CD8-positive, alpha-beta memory T cell (primary cell): ENCODE measurements at regions not wholly inside any gene's neighbourhood (a gene's known extent, or its start where the extent isn't known, plus 50 kb on each side); places are given as distances from the start of the nearest gene placed in this dataset.
A peak's percentile ranks its signal among the peaks of the same experiment; 100 is the strongest.

Experiments used
- CTCF ChIA-PET: fragments of 350-600 bp; sonication (Branson Sonifier 250); formaldehyde crosslinking; loops from one replicate; lab custom pipeline; 2021; ENCODE audit warnings: antibody characterized with exemption; lab: Charles Lee
- POLR2A ChIA-PET: fragments of 350-600 bp; sonication (Branson Sonifier 250); formaldehyde crosslinking; loops from one replicate; lab custom pipeline; 2021; ENCODE audit warnings: antibody characterized with exemption; lab: Charles Lee
- DNase-seq, 5 donors: peaks; one replicate each; pipeline versions ENCODE4 v3.0.0 to v3.0.0-alpha.2; 2020 to 2022; ENCODE audit warnings: mixed read lengths in 1 of 5
- H3K27ac ChIP-seq: one replicate; pipeline ENCODE4 v1.7.0; 2013; ENCODE audit warnings: low read depth, mild to moderate bottlenecking, low read length, moderate library complexity
- H3K27me3 ChIP-seq: 2 replicates; pipeline ENCODE4 v1.7.0; 2013; ENCODE audit warnings: low read length, mild to moderate bottlenecking; ENCODE audit not compliant: insufficient read depth, poor library complexity, severe bottlenecking
- H3K36me3 ChIP-seq: 2 replicates; pipeline ENCODE4 v1.7.0; 2013; ENCODE audit warnings: mild to moderate bottlenecking, low read length, moderate library complexity; ENCODE audit not compliant: insufficient read depth
- H3K4me1 ChIP-seq: 2 replicates; pipeline ENCODE4 v1.7.0; 2013; ENCODE audit warnings: mild to moderate bottlenecking, low read length, moderate library complexity; ENCODE audit not compliant: insufficient read depth
- H3K4me3 ChIP-seq: 2 replicates; pipeline ENCODE4 v1.7.0; 2013; ENCODE audit warnings: mild to moderate bottlenecking, low read length
- H3K9me3 ChIP-seq: 2 replicates; pipeline ENCODE4 v1.7.0; 2013; ENCODE audit warnings: mild to moderate bottlenecking, low read length
- H3K27ac Mint-ChIP-seq, 8 donors: one replicate each; pipeline ENCODE4 v1.8.0; 2020 to 2021; ENCODE audit warnings: mixed read lengths in 8 of 8, mild to moderate bottlenecking in 6 of 8, inconsistent platforms in 3 of 8, moderate library complexity in 3 of 8
- H3K27me3 Mint-ChIP-seq, 2 donors: one replicate each; pipeline ENCODE4 v1.8.0; 2020 to 2021; ENCODE audit warnings: mixed read lengths in 2 of 2, mild to moderate bottlenecking in 1 of 2, moderate library complexity in 1 of 2
- H3K36me3 Mint-ChIP-seq, 3 donors: one replicate each; pipeline ENCODE4 v1.8.0; 2020 to 2021; ENCODE audit warnings: mixed read lengths in 3 of 3, inconsistent platforms in 1 of 3, mild to moderate bottlenecking in 1 of 3
- H3K4me1 Mint-ChIP-seq, 3 donors: one replicate each; pipeline ENCODE4 v1.8.0; 2020 to 2021; ENCODE audit warnings: mixed read lengths in 3 of 3, inconsistent platforms in 1 of 3, mild to moderate bottlenecking in 1 of 3
- H3K4me3 Mint-ChIP-seq, 7 donors: one replicate each; pipeline ENCODE4 v1.8.0; 2020 to 2021; ENCODE audit warnings: mixed read lengths in 7 of 7, mild to moderate bottlenecking in 6 of 7, moderate library complexity in 4 of 7, inconsistent platforms in 2 of 7
- H3K9me3 Mint-ChIP-seq, 5 donors: one replicate each; pipeline ENCODE4 v1.8.0; 2020 to 2022; ENCODE audit warnings: mixed read lengths in 5 of 5, mild to moderate bottlenecking in 3 of 5, moderate library complexity in 2 of 5, inconsistent platforms in 1 of 5

DNA sequence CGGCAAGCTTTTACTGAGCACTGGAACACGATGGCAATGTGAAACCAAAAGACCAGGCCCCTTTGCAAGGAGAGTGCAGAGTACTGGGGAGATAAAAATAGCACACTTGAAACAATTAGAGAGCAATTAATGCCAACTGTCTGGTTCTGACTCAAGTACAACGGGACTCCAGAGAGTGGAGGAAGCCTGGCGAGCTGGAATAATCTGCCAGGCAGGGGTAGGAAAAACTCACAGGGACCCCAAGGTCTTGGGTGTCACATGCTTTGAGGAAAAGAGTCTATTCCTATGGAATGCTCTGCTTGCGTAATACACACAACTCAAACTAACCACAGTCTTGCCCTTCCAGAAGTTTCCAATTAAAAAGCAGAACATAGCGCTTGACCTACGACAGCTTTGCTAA, 113.0 kb upstream of the CLMP start:
- Histone ChIP-seq H3K27ac (no peak overlapping the region), H3K36me3 (no peaks in the 10 kb centered on the region), H3K4me3 (no peak overlapping the region), H3K4me1 (peaks cover 2% of the 10 kb centered on the region), H3K9me3 (no peaks in the 10 kb centered on the region), H3K27me3 (no peaks in the 10 kb centered on the region)
- DNase-seq: no peak
- CTCF ChIA-PET: interaction anchor here (1.1 to 1.9 kb wide), 2 partner anchors 10 to 17 kb away, joined by 3 to 5 read pairs; no protein-coding TSS in a partner anchor
- POLR2A ChIA-PET: no interaction called here
- Mint-ChIP-seq H3K4me1 (peaks cover 9 to 18% (median 16%) of the 10 kb centered on the region in 3 donors), H3K27ac (no peak overlapping the region), H3K4me3 (no peak overlapping the region), H3K36me3 (no peaks in the 10 kb centered on the region), H3K9me3 (no peaks in the 10 kb centered on the region), H3K27me3 (peaks cover 0 to 5% of the 10 kb centered on the region in 2 donors)

DNA sequence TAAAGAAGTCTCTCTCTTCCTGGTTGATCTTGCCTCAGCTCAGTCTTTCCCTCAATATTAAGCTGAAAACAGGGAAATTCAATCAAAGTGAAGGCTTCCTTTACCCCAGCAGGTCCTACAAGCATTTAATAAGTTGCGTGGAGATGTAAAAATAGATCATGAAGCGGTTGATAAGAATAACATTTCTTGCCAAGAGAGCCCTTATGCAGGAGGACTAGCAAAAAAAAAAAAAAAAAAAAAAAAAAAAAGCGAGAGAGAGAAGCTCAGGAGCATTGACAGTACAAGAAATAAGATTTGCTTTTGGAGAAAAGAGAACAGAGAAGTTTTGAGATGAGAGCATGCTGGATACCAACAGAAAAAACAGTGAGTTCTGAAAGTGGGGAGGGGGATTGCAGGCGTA, 112.2 kb upstream of the CLMP start:
- H3K4me3 ChIP-seq: no peak overlapping the region
- ChIA-PET CTCF (interaction anchor here (1.9 kb wide), 1 partner anchor 9 kb away, joined by 5 read pairs; no protein-coding TSS in a partner anchor), POLR2A (no interaction called here)
- H3K36me3 Mint-ChIP-seq: no peaks in the 10 kb centered on the region
- DNase-seq: no peak
- H3K27ac Mint-ChIP-seq: no peak overlapping the region
- no peaks in the 10 kb centered on the region for H3K9me3 Mint-ChIP-seq
- H3K4me1 ChIP-seq: peaks cover 7% of the 10 kb centered on the region
- no peak overlapping the region for H3K4me3 Mint-ChIP-seq
- H3K27me3 Mint-ChIP-seq: peaks cover 0 to 2% of the 10 kb centered on the region in 2 donors
- H3K4me1 Mint-ChIP-seq: peaks cover 14 to 26% (median 24%) of the 10 kb centered on the region in 3 donors
- no peaks in the 10 kb centered on the region for H3K36me3 ChIP-seq
- H3K27ac ChIP-seq: no peak overlapping the region
- H3K27me3 ChIP-seq: no peaks in the 10 kb centered on the region
- no peaks in the 10 kb centered on the region for H3K9me3 ChIP-seq

DNA sequence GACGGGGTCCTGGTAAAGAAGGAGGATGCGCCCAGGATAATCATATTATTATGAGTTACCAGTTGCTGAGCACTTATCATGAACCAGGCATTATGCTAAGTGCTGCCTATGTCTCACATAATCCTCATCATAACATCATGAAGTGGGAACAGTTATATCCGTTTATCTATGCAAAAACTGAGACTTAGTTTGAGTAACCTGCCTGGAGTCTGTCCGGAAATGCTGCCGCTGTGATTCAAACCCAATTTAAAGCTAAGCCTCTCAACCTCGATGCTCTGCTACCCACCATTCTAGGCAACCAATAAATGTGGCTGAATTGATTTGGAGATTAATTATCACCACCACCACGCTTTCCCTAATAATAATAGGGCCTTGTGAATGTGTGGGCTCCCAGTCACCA, 111.5 kb upstream of the CLMP start:
- Histone ChIP-seq H3K27ac (no peak overlapping the region), H3K4me1 (peaks cover 13% of the 10 kb centered on the region), H3K36me3 (no peaks in the 10 kb centered on the region), H3K9me3 (no peaks in the 10 kb centered on the region), H3K4me3 (no peak overlapping the region), H3K27me3 (no peaks in the 10 kb centered on the region)
- POLR2A ChIA-PET: no interaction called here
- CTCF ChIA-PET: no interaction called here
- Mint-ChIP-seq H3K36me3 (no peaks in the 10 kb centered on the region), H3K27me3 (no peaks in the 10 kb centered on the region), H3K4me3 (no peak overlapping the region), H3K9me3 (no peaks in the 10 kb centered on the region), H3K27ac (no peak overlapping the region), H3K4me1 (peaks cover 18 to 31% (median 29%) of the 10 kb centered on the region in 3 donors)
- DNase-seq: no peak

DNA sequence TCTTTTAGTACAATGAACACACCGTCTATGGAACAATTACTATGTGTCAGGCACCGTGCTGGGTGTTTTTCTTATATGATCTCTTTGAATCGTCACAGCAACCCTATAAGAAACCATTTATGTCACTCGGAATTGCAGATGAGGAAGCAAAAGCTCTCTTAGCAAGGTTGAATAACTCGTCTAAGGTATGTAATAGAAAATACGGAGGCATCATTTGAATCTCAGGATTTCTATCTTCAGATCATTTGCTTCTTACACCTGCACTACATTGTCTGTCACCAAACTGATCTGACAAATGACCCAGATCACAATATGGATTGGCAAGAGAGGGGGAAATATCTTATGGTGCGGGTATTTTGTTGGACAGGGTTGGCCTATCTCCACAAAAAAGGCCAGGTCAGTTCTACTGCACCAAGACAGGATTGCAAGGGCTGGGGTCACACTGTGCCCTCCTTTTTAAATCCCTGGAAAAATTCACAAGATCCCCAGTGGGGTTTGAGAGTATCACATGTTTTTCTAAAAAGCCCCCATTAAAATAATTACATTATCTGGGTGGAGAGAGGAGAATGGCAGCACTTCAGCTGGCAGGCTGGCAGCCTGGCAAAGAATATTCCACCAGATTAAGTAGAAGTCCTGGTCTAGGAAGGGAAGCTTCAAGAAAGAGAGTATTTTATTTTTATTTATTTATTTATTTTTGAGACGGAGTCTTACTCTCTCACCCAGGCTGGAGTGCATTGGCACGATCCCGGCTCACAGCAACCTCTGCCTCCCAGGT, 110.7 kb upstream of the CLMP start:
- ChIA-PET POLR2A (no interaction called here), CTCF (no interaction called here)
- Histone ChIP-seq H3K27me3 (no peaks in the 10 kb centered on the region), H3K27ac (no peak overlapping the region), H3K9me3 (no peaks in the 10 kb centered on the region), H3K36me3 (no peaks in the 10 kb centered on the region), H3K4me1 (peaks cover 20% of the 10 kb centered on the region), H3K4me3 (no peak overlapping the region)
- Mint-ChIP-seq H3K27ac (peak overlapping the region in 1 of 8 donors; percentile 24), H3K27me3 (no peaks in the 10 kb centered on the region), H3K9me3 (no peaks in the 10 kb centered on the region), H3K36me3 (no peaks in the 10 kb centered on the region), H3K4me1 (peaks cover 25 to 39% (median 36%) of the 10 kb centered on the region in 3 donors), H3K4me3 (no peak overlapping the region)
- no peak for DNase-seq

DNA sequence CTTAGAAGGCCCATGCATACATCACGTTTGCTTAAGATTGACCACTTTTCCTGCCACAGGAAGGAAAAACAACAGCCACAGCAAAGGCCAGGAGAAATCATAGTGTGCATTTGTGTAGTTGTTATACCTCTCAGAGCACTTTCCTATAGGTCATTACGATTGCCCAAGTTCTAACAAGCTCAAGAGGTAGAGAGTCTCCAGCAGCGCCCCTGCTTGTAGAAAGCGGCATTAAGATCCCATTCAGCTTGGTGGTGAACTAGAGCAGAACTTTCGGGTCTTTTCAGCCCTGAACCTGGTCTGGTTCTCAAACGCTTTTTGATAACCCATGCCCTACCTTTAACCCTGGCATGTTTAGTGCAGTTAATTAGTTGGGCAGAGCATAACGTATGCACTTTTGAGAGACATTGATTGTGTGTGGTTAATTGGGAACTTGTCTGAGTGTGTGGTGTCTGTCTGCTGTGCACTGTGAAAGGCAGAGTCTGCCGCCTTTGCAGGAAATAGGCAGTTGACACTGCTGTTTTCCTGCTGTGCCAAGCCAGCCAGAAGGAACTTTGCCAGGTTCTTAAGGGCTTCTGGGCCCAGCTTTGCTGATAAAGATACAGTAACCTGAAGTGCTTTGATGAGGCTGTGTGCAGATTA, 109.9 kb upstream of the CLMP start:
- no peak for DNase-seq
- H3K27ac Mint-ChIP-seq: peak overlapping the region in 1 of 8 donors; percentile 41
- ChIA-PET POLR2A (no interaction called here), CTCF (interaction anchor here (0.5 to 1.2 kb wide), 3 partner anchors 43 to 276 kb away, joined by 3 to 6 read pairs (median 3); no protein-coding TSS in a partner anchor)
- no peak overlapping the region for H3K27ac ChIP-seq
- no peaks in the 10 kb centered on the region for H3K27me3 Mint-ChIP-seq
- H3K4me3 ChIP-seq: no peak overlapping the region
- H3K9me3 Mint-ChIP-seq: no peaks in the 10 kb centered on the region
- H3K9me3 ChIP-seq: no peaks in the 10 kb centered on the region
- no peaks in the 10 kb centered on the region for H3K36me3 Mint-ChIP-seq
- H3K4me1 Mint-ChIP-seq: peaks cover 29 to 43% (median 41%) of the 10 kb centered on the region in 3 donors
- H3K4me1 ChIP-seq: peaks cover 24% of the 10 kb centered on the region
- no peak overlapping the region for H3K4me3 Mint-ChIP-seq
- no peaks in the 10 kb centered on the region for H3K27me3 ChIP-seq
- H3K36me3 ChIP-seq: no peaks in the 10 kb centered on the region

DNA sequence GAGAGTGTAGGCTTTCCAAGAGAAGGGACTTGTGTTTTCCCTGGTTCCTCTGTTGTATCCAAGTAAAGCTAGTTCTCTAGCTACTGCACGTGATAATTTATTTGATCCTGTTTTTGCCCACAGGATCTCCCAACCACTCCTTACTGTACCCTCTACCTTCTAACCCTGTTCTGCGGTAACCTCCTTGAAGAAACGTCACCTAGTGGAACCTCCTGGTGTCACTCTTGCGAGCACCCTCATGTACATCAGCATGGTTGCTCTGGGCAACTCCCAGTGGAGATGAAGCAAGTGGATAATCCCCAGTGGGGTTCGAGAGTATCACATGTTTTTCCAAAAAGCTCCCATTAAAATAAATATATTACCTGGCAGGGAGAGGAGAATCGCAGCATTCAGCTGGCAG, 108.9 kb upstream of the CLMP start:
- ChIA-PET POLR2A (no interaction called here), CTCF (interaction anchor here (0.8 to 1.2 kb wide), 6 partner anchors 12 to 273 kb away, joined by 3 to 6 read pairs (median 3); no protein-coding TSS in a partner anchor)
- Mint-ChIP-seq H3K9me3 (no peaks in the 10 kb centered on the region), H3K27me3 (no peaks in the 10 kb centered on the region), H3K27ac (peak overlapping the region in 4 of 8 donors; percentile 68 to 84 (median 73)), H3K4me1 (peaks cover 29 to 43% (median 41%) of the 10 kb centered on the region in 3 donors), H3K4me3 (peak overlapping the region in 3 of 7 donors; percentile 35 to 70 (median 67)), H3K36me3 (no peaks in the 10 kb centered on the region)
- Histone ChIP-seq H3K9me3 (no peaks in the 10 kb centered on the region), H3K4me3 (no peak overlapping the region), H3K27me3 (no peaks in the 10 kb centered on the region), H3K4me1 (peaks cover 24% of the 10 kb centered on the region), H3K27ac (peak overlapping the region; percentile 0), H3K36me3 (no peaks in the 10 kb centered on the region)
- DNase-seq: no peak

DNA sequence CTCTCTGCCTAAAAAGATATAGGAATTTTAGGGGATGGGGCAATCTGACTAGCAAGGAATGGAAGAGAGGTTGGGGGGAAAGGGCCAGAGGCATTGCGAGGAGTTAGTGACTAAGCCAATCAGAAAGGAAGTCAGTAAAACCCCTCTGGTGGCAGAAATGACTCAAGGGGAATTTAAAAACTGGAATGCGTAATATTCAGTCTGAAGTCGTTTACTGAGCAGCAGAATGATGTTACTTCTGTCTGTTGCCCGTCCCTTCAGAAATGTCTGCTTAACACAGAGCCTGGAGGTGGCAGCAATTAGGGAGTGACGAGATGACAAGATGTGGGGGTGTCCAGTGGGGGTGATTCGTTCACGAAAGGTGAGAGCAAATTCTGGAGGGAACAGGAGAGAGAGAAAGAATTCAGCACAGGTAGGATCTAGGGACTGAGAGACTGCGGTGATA, 107.7 kb upstream of the CLMP start:
- POLR2A ChIA-PET: no interaction called here
- DNase-seq: no peak
- Mint-ChIP-seq H3K4me1 (peaks cover 29 to 43% (median 41%) of the 10 kb centered on the region in 3 donors), H3K36me3 (no peaks in the 10 kb centered on the region), H3K9me3 (no peaks in the 10 kb centered on the region), H3K27me3 (no peaks in the 10 kb centered on the region), H3K4me3 (peak overlapping the region in 6 of 7 donors; percentile 4 to 70 (median 36)), H3K27ac (peak overlapping the region; percentile 24 to 88 (median 72))
- H3K36me3 ChIP-seq: no peaks in the 10 kb centered on the region
- H3K9me3 ChIP-seq: no peaks in the 10 kb centered on the region
- H3K27ac ChIP-seq: no peak overlapping the region
- CTCF ChIA-PET: interaction anchor here (1.2 to 1.7 kb wide), 3 partner anchors 12 to 105 kb away, joined by 3 to 7 read pairs (median 4); no protein-coding TSS in a partner anchor
- no peaks in the 10 kb centered on the region for H3K27me3 ChIP-seq
- H3K4me3 ChIP-seq: no peak overlapping the region
- H3K4me1 ChIP-seq: peaks cover 24% of the 10 kb centered on the region
